Neural crest cell (in vitro differentiated cells): ENCODE measurements at regions not wholly inside any gene's neighbourhood (a gene's known extent, or its start where the extent isn't known, plus 50 kb on each side); places are given as distances from the start of the nearest gene placed in this dataset.

Experiments
- DNase-seq: peaks from one replicate; pipeline ENCODE4 v3.0.0; 2021; ENCODE audit warnings: low read depth, mixed read lengths, low spot score
- H3K27ac Mint-ChIP-seq: one replicate; pipeline ENCODE4 v1.8.0; 2021; ENCODE audit warnings: mild to moderate bottlenecking, mixed read lengths; ENCODE audit not compliant: unreplicated experiment
- H3K27me3 Mint-ChIP-seq: 2 replicates; pipeline ENCODE4 v1.8.0; 2021; ENCODE audit warnings: low read depth, mild to moderate bottlenecking, mixed read lengths
- H3K36me3 Mint-ChIP-seq: 2 replicates; pipeline ENCODE4 v1.8.0; 2021; ENCODE audit warnings: low read depth, mild to moderate bottlenecking, mixed read lengths
- H3K4me1 Mint-ChIP-seq: 2 replicates; pipeline ENCODE4 v1.8.0; 2021; ENCODE audit warnings: mixed read lengths
- H3K4me3 Mint-ChIP-seq: one replicate; pipeline ENCODE4 v1.8.0; 2021; ENCODE audit warnings: mild to moderate bottlenecking, mixed read lengths
- H3K9me3 Mint-ChIP-seq: 2 replicates; pipeline ENCODE4 v1.8.0; 2021; ENCODE audit warnings: mixed read lengths
- TF ChIP-seq, protein P1 (sequence below): fragments of 200-600 bp; sonication (generic); conservative IDR thresholded peaks from 2 replicates; pipeline ENCODE4 v1.5.0; 2021; ENCODE audit warnings: antibody characterized with exemption, mild to moderate bottlenecking

DNA sequence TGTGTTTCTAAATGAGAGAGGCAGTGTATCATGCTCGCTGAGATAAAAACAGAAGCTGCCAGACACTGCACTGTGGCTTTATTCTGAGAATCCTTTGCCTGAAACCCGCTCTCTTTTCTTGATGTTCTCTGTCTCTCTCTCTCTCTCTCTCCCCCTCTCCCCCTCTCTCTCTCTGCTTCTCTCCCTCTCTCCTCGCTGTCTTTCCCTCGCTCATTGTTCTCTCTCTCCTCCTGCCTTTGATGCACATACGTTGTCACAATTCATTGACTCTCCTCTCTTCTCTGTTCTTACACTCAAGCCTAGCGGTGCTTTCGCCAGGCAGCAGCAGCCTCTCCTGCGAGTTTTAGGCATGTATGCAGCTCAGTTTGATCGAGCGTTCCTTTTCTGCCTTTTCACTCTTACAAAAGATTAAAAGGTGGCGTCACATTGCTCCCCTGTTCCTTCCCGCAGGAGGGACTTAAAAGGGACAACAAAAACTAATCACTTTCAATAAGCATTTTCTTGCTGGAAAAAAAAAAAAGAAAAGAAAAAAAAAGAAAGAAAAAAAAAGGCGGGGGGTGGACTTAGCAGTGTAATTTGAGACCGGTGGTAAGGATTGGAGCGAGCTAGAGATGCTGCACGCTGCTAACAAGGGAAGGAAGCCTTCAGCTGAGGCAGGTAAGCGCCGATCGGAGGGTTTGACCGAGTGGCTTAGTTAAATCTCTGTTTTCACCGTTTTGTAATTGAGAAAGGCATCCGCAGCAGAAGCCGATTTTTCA is 717.9 kb upstream of the WWC1 start:
- Mint-ChIP-seq H3K27ac (peak overlapping the region; percentile 65), H3K27me3 (peaks cover 39% of the 10 kb centered on the region), H3K9me3 (no peaks in the 10 kb centered on the region), H3K4me3 (peak overlapping the region; percentile 84), H3K4me1 (peaks cover 80% of the 10 kb centered on the region), H3K36me3 (no peaks in the 10 kb centered on the region)
- DNase-seq: peak; percentile 36
- TF ChIP-seq, protein P1, sequence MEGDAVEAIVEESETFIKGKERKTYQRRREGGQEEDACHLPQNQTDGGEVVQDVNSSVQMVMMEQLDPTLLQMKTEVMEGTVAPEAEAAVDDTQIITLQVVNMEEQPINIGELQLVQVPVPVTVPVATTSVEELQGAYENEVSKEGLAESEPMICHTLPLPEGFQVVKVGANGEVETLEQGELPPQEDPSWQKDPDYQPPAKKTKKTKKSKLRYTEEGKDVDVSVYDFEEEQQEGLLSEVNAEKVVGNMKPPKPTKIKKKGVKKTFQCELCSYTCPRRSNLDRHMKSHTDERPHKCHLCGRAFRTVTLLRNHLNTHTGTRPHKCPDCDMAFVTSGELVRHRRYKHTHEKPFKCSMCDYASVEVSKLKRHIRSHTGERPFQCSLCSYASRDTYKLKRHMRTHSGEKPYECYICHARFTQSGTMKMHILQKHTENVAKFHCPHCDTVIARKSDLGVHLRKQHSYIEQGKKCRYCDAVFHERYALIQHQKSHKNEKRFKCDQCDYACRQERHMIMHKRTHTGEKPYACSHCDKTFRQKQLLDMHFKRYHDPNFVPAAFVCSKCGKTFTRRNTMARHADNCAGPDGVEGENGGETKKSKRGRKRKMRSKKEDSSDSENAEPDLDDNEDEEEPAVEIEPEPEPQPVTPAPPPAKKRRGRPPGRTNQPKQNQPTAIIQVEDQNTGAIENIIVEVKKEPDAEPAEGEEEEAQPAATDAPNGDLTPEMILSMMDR: peak; percentile 13

DNA sequence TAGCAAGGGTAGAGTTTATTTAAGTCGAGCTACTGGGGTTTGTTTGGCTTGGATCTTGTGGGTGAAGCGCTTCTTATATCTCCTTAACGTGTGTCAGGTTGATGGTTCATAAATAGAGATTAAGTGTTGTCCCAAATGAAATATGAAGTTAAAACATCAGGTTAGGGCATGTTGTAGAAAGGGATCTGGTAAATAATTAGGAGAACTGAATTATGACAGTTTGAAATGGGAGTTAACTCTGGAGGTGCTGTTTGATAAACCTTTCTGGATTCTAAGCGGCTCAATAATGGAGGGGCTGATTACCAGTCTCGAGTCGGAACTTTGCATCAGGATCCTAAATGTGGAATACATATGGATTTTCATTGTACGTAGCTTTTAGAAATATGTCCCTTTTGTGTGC is 717.0 kb upstream of the WWC1 start:
- no peak overlapping the region for H3K27ac Mint-ChIP-seq
- no peak for DNase-seq
- peaks cover 39% of the 10 kb centered on the region for H3K27me3 Mint-ChIP-seq
- H3K4me3 Mint-ChIP-seq: peak overlapping the region; percentile 84
- TF ChIP-seq, protein P1: no peak
- H3K36me3 Mint-ChIP-seq: no peaks in the 10 kb centered on the region
- H3K9me3 Mint-ChIP-seq: no peaks in the 10 kb centered on the region
- H3K4me1 Mint-ChIP-seq: peaks cover 89% of the 10 kb centered on the region

DNA sequence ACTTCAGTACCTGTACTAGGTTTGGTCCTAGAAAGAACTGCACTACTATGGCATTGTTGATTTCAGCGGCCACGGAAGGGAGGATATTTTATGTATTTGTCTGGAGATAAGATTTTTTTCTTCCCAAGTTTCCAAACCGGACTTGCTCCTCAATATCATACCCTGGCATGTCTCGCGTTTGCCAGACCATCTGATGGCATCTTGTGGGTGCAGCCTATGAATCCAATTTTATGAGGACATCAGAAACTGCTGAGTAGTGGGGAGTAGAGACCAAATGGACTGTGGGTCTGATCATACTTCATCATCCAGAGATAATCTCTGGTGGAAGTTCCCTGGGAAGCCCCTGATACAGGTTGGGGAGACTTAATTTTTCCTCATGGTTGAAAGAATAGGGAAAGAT is 716.1 kb upstream of the WWC1 start:
- peaks cover 37% of the 10 kb centered on the region for H3K27me3 Mint-ChIP-seq
- H3K27ac Mint-ChIP-seq: peak overlapping the region; percentile 24
- no peaks in the 10 kb centered on the region for H3K9me3 Mint-ChIP-seq
- DNase-seq: no peak
- peak overlapping the region; percentile 84 for H3K4me3 Mint-ChIP-seq
- TF ChIP-seq, protein P1: no peak
- H3K36me3 Mint-ChIP-seq: no peaks in the 10 kb centered on the region
- H3K4me1 Mint-ChIP-seq: peaks cover 87% of the 10 kb centered on the region

DNA sequence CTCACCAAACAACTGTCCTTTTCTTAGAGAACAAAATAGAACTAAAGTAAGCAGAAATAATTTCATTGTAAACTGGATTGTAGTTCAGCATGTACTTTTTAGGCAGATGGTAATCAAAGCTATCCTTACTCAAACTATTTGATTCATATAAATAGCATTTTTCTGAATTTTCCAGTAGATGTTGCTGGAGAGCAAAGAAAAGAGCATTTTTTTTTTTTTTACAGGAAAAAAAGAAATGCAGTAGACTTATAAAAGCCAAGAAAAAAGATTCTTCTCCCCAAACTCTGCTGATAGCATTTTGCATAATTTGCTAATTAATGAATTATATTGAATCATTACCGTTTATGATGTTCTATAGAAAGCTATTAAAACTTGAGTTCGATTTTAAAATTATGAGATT is 715.3 kb upstream of the WWC1 start:
- no peaks in the 10 kb centered on the region for H3K9me3 Mint-ChIP-seq
- H3K27me3 Mint-ChIP-seq: peaks cover 37% of the 10 kb centered on the region

DNA sequence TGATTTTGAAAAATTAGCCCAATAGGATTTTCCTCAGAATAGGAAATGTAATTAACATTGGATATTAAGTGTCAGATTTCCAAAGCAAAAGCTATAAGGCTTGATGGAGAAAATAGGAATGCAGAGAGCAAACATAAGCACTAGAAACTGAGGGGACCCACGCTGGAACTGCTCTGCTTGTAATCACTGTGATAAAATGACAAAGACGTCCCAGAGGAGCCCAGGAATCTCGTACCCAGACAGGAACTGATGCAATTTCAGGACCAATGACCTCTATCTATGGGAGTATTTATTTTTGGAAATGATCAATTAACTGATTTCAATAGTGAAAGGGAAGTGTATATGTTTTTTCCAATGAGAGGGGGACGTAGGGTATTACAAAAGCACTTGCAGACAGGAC is 714.5 kb upstream of the WWC1 start:
- Mint-ChIP-seq H3K27me3 (peaks cover 37% of the 10 kb centered on the region), H3K4me3 (peak overlapping the region; percentile 77), H3K9me3 (no peaks in the 10 kb centered on the region), H3K27ac (peak overlapping the region; percentile 75), H3K4me1 (peaks cover 75% of the 10 kb centered on the region), H3K36me3 (no peaks in the 10 kb centered on the region)
- DNase-seq: no peak
- TF ChIP-seq, protein P1: no peak

More for the DNA sequence above, 715.3 kb upstream of the WWC1 start:
- H3K36me3 Mint-ChIP-seq: no peaks in the 10 kb centered on the region
- H3K27ac Mint-ChIP-seq: no peak overlapping the region
- TF ChIP-seq, protein P1: no peak
- peaks cover 81% of the 10 kb centered on the region for H3K4me1 Mint-ChIP-seq
- peak overlapping the region; percentile 84 for H3K4me3 Mint-ChIP-seq
- DNase-seq: no peak
